ENCODE measurements at regions not wholly inside any gene's neighbourhood (a gene's known extent, or its start where the extent isn't known, plus 50 kb on each side); places are given as distances from the start of the nearest gene placed in this dataset.

- TF ChIP-seq, protein P1, sequence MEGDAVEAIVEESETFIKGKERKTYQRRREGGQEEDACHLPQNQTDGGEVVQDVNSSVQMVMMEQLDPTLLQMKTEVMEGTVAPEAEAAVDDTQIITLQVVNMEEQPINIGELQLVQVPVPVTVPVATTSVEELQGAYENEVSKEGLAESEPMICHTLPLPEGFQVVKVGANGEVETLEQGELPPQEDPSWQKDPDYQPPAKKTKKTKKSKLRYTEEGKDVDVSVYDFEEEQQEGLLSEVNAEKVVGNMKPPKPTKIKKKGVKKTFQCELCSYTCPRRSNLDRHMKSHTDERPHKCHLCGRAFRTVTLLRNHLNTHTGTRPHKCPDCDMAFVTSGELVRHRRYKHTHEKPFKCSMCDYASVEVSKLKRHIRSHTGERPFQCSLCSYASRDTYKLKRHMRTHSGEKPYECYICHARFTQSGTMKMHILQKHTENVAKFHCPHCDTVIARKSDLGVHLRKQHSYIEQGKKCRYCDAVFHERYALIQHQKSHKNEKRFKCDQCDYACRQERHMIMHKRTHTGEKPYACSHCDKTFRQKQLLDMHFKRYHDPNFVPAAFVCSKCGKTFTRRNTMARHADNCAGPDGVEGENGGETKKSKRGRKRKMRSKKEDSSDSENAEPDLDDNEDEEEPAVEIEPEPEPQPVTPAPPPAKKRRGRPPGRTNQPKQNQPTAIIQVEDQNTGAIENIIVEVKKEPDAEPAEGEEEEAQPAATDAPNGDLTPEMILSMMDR (IDR thresholded peaks at IDR 0.05; ENCODE audit: low read depth, low read length, missing control alignments), result no peak
- H3K4me3 ChIP-seq (replicated peaks; ENCODE audit: low read depth, low read length), result no peak overlapping the region
- DNase-seq (ENCODE audit: extremely low read depth, low read depth), result no peak
Measured at GRCh38 chr10:4672201-4672600, 153.8 kb upstream of the AKR1E2 start.

GRCh38 chr10:4671451-4672145, 154.4 kb upstream of the AKR1E2 start:
- no peak for DNase-seq (ENCODE audit: extremely low read depth, low read depth)
- TF ChIP-seq, protein P1 (IDR thresholded peaks at IDR 0.05; ENCODE audit: low read depth, low read length, missing control alignments), result no peak
- H3K4me3 ChIP-seq (replicated peaks; ENCODE audit: low read depth, low read length), result no peak overlapping the region

GRCh38 chr10:4670737-4671136, 155.3 kb upstream of the AKR1E2 start:
- no peak for DNase-seq (ENCODE audit: extremely low read depth, low read depth)
- no peak overlapping the region for H3K4me3 ChIP-seq (replicated peaks; ENCODE audit: low read depth, low read length)
- TF ChIP-seq, protein P1 (IDR thresholded peaks at IDR 0.05; ENCODE audit: low read depth, low read length, missing control alignments), result no peak

DNA sequence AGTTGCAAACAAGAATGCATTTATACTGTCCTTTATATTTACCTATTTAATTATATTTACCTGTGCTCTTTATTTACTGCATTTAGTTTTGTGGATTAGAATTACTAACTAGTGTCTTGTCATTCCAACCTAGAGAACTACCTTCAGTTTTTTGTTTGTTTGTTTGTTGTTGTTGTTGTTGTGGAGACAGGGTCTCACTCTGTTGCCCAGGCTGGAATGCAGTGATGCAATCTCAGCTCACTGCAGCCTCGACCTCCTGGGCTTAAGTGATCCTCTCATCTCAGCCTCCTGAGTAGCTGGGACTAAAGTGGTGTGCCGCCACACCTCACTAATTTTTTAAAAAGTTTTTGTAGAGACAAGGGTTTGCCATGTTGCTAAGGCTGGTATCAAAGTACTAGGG, 156.4 kb upstream of the AKR1E2 start:
- TF ChIP-seq, protein P1 (IDR thresholded peaks at IDR 0.05; ENCODE audit: low read depth, low read length, missing control alignments), result no peak
- no peak overlapping the region for H3K4me3 ChIP-seq (replicated peaks; ENCODE audit: low read depth, low read length)
- DNase-seq (ENCODE audit: extremely low read depth, low read depth), result no peak

DNA sequence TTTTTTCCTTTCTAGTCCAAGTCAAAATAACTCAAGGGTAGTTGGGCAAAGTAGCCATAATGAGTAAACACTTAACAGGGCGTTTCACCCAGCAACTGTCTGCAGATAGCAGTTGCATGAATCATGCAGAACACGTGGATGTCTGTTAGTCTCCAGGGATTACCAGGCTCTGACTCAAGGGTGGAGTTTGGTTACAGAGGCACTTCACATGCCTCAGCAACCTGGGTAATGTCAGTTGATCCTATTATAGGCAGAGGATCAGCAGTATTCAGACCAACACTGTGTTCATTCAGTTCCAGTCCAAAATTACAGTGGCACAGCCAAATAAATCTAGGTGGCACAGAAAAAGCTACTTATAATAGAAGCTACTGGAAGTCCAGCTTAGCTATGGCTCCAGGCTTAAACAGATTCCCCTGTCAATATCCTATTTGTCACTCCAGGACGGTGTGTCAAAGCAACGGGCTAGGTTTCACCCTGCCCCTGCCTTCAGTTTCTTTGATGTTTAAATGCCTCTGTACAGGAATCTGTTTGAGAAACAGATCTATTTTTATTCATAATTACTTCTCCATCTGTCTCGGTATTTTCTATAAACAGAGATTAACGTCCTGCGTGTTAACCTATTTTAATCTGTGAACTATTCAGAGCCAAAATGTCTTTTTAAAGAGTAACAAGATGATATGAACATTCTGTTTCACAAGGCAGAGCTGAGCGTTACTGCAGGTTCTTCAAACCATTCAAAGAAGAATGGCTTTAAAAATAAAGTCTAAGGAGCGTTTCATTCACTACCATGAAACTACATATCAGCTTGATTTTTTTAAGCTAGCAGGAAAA, 162.6 kb upstream of the AKR1E2 start:
- H3K4me3 ChIP-seq (replicated peaks; ENCODE audit: low read depth, low read length), result no peak overlapping the region
- TF ChIP-seq, protein P1 (IDR thresholded peaks at IDR 0.05; ENCODE audit: low read depth, low read length, missing control alignments), result no peak
- DNase-seq (ENCODE audit: extremely low read depth, low read depth), result peak; percentile 99

DNA sequence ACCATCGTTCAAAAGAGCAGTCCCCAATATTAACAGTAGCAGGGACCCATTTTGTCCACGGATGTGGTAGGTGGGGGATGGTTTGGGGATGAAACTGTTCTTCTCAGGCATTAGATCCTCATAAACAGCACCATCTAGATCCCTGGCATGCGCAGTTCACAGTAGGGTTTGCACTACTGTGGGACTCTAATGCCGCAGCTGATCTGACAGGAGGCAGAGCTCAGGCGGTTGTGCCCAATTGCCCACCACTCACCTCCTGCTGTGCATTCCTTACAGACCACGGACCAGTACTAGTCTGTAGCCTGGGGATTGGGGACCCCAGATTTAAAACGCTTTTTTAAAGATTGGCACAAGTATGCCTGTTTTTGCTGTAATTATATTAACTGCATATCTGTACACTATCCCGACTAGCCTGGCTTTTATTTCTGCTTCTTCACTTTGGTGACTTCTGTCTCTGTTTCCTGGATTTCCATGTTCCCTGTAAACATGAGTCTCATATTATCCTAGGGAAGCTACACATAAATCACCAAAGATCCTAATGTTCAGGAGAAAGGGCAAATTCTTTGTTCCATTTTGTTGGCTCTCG, 163.3 kb upstream of the AKR1E2 start:
- DNase-seq (ENCODE audit: extremely low read depth, low read depth), result no peak
- TF ChIP-seq, protein P1 (IDR thresholded peaks at IDR 0.05; ENCODE audit: low read depth, low read length, missing control alignments), result no peak
- no peak overlapping the region for H3K4me3 ChIP-seq (replicated peaks; ENCODE audit: low read depth, low read length)
